Stimulated activated effector memory CD8-positive, alpha-beta T cell treated with anti-CD3 and anti-CD28 coated beads, Interleukin-12 subunit alpha, Interleukin-12 subunit beta, amount 100 ng/mL, for 72 hours (primary cell): ENCODE measurements at regions not wholly inside any gene's neighbourhood (a gene's known extent, or its start where the extent isn't known, plus 50 kb on each side); places are given as distances from the start of the nearest gene placed in this dataset.
"Not testable (repeated sequence)": the region's sequence is repeated elsewhere in the genome, so short reads cannot be mapped to it uniquely, and the experiment has no call there.

Experiments used
- ATAC-seq: fragments of 150-1000 bp; cut with Tn5 transposase; 2 replicates; pipeline ENCODE4 v1.10.0; 2021
- DNase-seq, 2 donors: peaks; one replicate each; pipeline ENCODE4 v3.0.0; 2021 to 2022; ENCODE audit warnings: low spot score in 2 of 2
- H3K27ac Mint-ChIP-seq: one replicate; pipeline ENCODE4 v1.8.0; 2022; ENCODE audit warnings: mild to moderate bottlenecking, mixed read lengths
- H3K36me3 Mint-ChIP-seq: one replicate; pipeline ENCODE4 v1.8.0; 2022; ENCODE audit warnings: mild to moderate bottlenecking, mixed read lengths
- H3K4me1 Mint-ChIP-seq: one replicate; pipeline ENCODE4 v1.8.0; 2022; ENCODE audit warnings: mixed read lengths
- H3K4me3 Mint-ChIP-seq: one replicate; pipeline ENCODE4 v1.8.0; 2022; ENCODE audit warnings: mild to moderate bottlenecking, mixed read lengths
- H3K9me3 Mint-ChIP-seq: one replicate; pipeline ENCODE4 v1.8.0; 2022; ENCODE audit warnings: mixed read lengths

DNA sequence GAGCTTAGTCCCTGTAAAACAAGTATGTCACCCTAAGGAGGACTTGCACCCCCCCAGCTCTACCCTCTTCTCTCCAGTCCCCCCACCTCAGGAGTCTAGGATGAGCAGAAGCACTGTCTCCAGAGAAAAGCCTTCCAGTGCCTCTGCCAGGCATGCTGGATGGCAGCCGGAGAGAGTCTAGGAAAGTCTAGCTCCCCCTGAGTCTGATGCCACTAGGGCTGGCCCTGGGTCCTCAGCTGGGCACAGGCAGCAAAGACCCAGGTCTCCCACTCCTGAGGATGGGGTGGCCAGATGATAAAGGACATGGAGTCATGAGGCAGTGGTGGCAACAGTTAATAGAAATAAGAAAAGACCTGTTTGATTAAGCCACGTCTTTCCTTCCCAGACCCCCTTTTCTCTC, 225.6 kb downstream of the CYP26B1 start:
- H3K4me1 Mint-ChIP-seq = no peaks in the 10 kb centered on the region
- no peak overlapping the region for H3K27ac Mint-ChIP-seq
- ATAC-seq = no peak
- H3K9me3 Mint-ChIP-seq = peaks cover 4% of the 10 kb centered on the region
- no peak overlapping the region for H3K4me3 Mint-ChIP-seq
- no peaks in the 10 kb centered on the region for H3K36me3 Mint-ChIP-seq
- DNase-seq = peak in 1 of 2 donors; percentile 22

DNA sequence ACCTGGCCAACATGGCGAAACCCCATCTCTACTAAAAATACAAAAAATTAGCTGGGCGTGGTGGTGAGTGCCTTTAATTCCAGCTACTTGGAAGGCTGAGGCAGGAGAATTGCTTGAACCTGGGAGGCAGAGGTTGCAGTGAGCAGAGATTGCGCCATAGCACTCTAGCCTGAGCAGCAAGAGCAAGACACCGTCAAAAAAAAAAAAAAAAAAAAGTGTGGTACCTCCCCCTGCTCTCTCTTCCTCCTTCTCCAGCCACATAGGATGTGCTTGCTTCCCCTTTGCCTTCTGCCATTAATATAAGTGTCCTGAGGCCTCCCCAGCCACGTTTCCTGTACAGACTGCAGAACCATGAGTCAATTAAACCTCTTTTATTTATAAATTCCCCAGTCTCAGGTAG, 226.8 kb downstream of the CYP26B1 start:
- not testable (repeated sequence) for H3K9me3 Mint-ChIP-seq, ATAC-seq, H3K4me1 Mint-ChIP-seq, H3K4me3 Mint-ChIP-seq, H3K27ac Mint-ChIP-seq, H3K36me3 Mint-ChIP-seq
- DNase-seq = peak in 1 of 2 donors; percentile 17

DNA sequence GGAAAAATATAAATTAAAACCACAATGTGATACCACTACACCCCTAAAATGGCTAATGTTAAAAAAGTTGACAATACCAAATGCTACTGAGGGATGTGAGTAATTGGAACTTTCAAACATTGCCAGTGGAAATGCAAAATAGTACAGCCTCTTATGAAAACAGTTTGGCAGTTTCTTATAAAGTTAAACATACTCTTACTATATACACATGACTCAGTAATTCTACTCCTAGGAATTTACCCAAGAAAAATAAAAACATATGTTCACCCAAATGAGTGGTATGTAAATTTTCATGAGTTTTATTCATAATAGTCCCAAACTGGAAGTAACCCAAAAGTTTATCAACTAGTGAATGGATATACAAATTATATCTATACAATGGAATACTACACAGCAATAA, 228.0 kb downstream of the CYP26B1 start:
- DNase-seq (no peak), ATAC-seq (no peak)
- H3K9me3 Mint-ChIP-seq = peaks cover 4% of the 10 kb centered on the region
- H3K4me1 Mint-ChIP-seq = no peaks in the 10 kb centered on the region
- H3K36me3 Mint-ChIP-seq = no peaks in the 10 kb centered on the region
- H3K4me3 Mint-ChIP-seq = no peak overlapping the region
- H3K27ac Mint-ChIP-seq = no peak overlapping the region

DNA sequence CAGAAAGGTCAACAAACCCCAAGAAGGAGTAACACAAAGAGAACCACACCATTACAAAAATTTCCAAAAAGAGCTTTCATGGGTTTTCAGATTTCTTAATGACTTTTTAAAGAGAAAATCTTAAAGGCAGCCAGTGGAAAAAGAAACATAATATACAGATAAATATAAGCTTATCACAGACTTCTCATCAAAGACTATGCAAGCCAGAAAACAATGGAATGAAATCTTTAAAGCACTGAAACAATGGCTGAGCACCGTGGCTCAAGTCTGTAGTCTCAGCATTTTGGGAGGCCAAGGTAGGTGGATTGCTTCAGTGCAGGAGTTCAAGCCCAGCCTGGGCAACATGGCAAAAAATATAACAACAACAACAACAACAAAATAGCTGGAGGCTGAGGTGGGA, 237.4 kb downstream of the CYP26B1 start:
- Mint-ChIP-seq H3K4me1 (no peaks in the 10 kb centered on the region), H3K4me3 (no peak overlapping the region), H3K36me3 (no peaks in the 10 kb centered on the region), H3K27ac (no peak overlapping the region), H3K9me3 (peaks cover 7% of the 10 kb centered on the region)
- DNase-seq (no peak), ATAC-seq (no peak)

DNA sequence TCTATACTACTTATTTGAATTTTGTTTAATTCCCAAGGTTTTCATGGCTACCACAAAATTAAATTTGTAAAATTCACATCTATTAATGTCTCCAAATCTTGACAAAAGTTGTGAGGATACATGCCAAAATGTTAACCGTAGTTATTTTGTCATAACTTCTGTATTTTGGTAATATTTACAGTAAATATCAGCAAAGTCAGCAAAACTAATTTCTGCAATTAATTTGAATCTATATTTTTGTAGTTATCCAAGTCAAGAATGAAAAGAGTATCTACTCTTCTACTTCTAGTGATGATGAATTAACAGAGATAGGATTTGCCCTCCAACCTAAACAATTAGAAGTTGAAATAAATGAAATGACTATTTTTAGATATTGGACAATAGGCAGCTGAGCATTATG, 238.9 kb downstream of the CYP26B1 start:
- no peaks in the 10 kb centered on the region for H3K4me1 Mint-ChIP-seq
- no peak overlapping the region for H3K27ac Mint-ChIP-seq
- H3K4me3 Mint-ChIP-seq = no peak overlapping the region
- no peaks in the 10 kb centered on the region for H3K36me3 Mint-ChIP-seq
- DNase-seq (no peak), ATAC-seq (no peak)
- peaks cover 7% of the 10 kb centered on the region for H3K9me3 Mint-ChIP-seq

DNA sequence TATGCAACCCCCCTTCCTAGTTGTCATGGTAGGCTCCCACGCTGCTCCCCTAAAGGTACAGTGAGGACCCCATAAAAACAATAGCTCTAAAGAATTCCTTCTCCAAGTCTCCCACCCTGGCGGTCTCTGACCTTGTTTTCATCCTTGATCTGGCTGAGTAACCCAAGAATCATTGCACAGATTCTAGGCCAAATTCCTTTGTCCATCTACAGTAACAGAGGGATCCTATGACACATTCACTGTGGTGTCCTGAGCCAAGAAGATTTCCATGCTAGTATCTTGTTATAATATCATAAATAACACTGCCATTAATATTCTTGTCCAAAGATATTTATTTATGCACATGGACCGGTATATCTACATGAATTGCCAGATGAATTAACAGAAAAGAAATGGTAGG, 240.2 kb downstream of the CYP26B1 start:
- Mint-ChIP-seq H3K27ac (no peak overlapping the region), H3K4me3 (no peak overlapping the region), H3K36me3 (no peaks in the 10 kb centered on the region), H3K9me3 (peaks cover 7% of the 10 kb centered on the region), H3K4me1 (no peaks in the 10 kb centered on the region)
- no peak for ATAC-seq
- no peak for DNase-seq

DNA sequence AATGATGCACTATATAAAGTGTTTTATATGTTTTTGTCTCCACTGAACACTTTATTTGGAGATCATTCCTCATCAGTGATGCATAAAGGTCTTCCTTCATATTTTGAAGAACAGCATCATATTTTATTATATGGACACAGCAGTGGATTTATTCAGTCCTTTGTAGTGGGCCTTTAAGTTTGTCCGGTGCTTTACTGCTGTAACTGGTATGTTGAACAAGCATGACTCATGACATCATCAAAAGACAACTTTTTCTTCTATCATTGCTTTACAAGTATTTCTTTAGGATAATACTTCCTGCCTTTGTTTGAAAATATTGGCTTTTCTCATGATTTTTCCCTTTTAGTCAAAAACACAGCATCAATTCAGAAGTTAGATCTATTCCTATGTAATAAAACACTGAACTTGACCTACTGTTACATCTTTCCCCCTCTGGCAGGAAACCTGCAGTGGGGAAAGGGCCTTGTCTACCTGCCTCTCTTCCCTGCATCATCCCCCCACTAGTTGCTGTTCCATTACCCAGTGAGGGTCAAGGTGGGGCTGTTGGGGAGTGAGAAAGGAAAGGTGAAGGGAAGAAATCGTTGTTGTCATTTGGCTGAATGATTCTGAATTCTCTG, 241.2 kb downstream of the CYP26B1 start:
- Mint-ChIP-seq H3K36me3 (no peaks in the 10 kb centered on the region), H3K4me1 (no peaks in the 10 kb centered on the region), H3K9me3 (peaks cover 9% of the 10 kb centered on the region), H3K27ac (no peak overlapping the region), H3K4me3 (no peak overlapping the region)
- no peak for DNase-seq
- no peak for ATAC-seq

DNA sequence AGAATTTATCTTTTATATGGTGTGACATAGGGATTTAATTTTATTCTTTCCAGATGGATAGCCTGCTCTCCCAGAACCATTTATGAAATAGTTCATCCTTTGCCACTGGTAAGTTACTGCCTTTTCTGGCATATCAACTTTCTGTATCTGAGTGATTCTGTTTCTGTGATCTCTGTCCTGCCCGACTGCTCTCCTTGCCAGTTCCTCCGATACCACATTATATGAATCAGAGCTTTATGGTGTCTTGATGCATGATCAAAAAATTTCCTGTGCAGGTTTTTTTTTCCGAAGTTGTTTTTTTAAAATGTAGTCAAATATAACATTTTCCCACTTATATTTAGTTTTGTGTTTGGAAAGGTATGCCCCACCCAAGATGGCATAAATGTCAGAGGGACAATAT, 242.5 kb downstream of the CYP26B1 start:
- Mint-ChIP-seq H3K4me1 (no peaks in the 10 kb centered on the region), H3K4me3 (no peak overlapping the region), H3K9me3 (peaks cover 9% of the 10 kb centered on the region), H3K36me3 (no peaks in the 10 kb centered on the region), H3K27ac (no peak overlapping the region)
- ATAC-seq (no peak), DNase-seq (no peak)

DNA sequence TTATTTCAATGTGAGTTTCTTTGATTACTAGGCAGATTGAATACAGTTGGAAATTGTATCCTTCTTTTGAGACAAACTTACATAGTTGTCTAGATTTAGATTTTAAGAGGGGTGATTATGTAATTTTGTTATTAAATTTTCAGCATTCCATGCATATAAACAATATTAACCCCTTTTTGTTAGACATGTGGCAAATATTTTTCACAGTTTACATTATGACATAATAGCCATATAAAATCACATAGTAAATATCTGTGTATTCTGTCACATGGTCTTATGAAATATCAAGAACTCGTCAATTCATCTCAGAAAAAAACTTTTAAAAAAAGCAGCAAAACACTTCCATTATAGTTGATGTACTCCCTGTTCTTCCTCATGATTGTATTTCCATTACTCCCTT, 243.8 kb downstream of the CYP26B1 start:
- Mint-ChIP-seq H3K4me1 (no peaks in the 10 kb centered on the region), H3K36me3 (no peaks in the 10 kb centered on the region), H3K9me3 (peaks cover 4% of the 10 kb centered on the region), H3K27ac (no peak overlapping the region), H3K4me3 (no peak overlapping the region)
- DNase-seq (no peak), ATAC-seq (no peak)

DNA sequence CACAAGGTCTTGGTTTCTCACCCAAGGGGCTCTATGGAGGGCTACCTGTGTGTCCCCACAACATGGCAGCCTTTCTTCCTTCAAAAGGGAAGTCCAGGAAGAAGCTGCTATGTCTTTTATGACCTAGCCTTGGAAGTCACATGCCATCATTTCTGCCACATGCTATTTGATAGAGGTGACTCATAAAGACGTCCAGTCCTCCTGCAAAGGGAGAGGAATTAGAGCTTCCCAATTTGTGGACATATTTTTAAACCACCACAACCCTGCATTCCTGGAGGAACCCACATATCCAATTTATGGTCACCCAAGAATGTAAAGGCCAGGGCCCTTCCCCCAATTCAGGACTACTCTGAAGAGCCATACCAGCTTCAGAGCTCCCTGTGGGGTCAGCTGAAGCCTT, 246.2 kb downstream of the CYP26B1 start:
- ATAC-seq (no peak), DNase-seq (peak in 1 of 2 donors; percentile 45)
- Mint-ChIP-seq H3K27ac (no peak overlapping the region), H3K36me3 (no peaks in the 10 kb centered on the region), H3K9me3 (peaks cover 4% of the 10 kb centered on the region), H3K4me3 (no peak overlapping the region), H3K4me1 (no peaks in the 10 kb centered on the region)

DNA sequence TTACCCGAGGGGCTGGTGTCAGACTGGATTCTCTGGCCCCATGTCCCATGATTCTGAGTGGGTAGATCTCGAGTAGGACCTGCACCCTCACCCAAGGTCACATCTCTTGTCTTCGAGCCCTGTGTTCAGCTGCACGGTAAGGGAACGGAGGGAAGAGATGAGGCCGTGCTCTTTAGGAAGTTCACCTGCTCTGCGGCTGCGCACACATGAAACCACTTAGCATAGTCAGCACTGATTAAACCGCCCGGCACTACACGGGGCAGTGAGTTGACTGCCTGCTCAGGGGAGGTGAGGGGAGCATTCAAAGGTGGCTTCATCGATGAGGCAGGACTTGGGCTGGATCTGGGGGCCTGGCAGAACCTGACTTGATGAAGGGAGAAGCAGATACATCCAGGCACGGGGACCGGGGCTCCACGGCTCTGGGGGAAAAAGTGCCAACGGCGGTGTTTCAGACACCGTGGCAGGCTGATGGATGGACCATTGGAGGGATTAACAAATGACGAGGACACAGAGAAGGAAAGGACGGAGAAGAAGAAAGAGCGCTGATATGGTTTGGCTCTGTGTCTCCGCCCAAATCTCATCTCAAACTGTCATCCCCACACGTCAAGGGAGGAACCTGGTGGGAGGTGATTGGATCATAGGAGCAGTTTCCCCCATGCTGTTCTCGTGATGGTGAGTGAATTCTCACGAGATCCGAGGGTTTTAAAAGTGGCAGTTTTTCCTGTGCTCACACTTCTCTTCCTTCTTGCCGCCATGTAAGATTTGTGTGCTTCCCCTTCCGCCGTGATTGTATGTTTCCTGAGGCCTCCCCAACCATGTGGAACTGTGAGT, 248.6 kb downstream of the CYP26B1 start:
- Mint-ChIP-seq H3K36me3 (no peaks in the 10 kb centered on the region), H3K9me3 (peaks cover 4% of the 10 kb centered on the region), H3K27ac (no peak overlapping the region), H3K4me3 (no peak overlapping the region), H3K4me1 (no peaks in the 10 kb centered on the region)
- peak in 1 of 2 donors; percentile 41 for DNase-seq
- ATAC-seq = no peak

DNA sequence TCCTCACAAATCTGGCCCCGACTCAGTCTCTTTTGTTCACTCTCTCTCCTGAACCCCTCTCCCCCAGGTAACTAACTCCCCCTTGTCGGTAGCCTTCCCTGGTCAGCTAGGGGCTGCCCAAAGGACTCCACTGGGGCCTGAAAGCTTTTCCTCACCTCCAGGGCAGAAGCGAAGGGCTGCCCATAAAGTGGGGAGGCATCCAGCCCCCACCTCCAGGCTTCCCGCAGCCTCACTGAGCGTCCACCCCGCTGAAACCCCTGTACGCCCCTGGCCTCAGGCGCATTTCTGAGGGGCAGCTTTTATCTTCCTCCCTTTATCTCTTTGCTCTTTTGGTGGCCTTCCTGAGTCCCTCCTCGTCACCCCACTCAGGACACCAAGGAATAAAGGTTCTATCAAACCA, 249.3 kb downstream of the CYP26B1 start:
- H3K4me1 Mint-ChIP-seq = no peaks in the 10 kb centered on the region
- no peaks in the 10 kb centered on the region for H3K36me3 Mint-ChIP-seq
- DNase-seq = peak in 1 of 2 donors; percentile 22
- H3K9me3 Mint-ChIP-seq = peaks cover 4% of the 10 kb centered on the region
- no peak overlapping the region for H3K27ac Mint-ChIP-seq
- no peak overlapping the region for H3K4me3 Mint-ChIP-seq
- no peak for ATAC-seq

DNA sequence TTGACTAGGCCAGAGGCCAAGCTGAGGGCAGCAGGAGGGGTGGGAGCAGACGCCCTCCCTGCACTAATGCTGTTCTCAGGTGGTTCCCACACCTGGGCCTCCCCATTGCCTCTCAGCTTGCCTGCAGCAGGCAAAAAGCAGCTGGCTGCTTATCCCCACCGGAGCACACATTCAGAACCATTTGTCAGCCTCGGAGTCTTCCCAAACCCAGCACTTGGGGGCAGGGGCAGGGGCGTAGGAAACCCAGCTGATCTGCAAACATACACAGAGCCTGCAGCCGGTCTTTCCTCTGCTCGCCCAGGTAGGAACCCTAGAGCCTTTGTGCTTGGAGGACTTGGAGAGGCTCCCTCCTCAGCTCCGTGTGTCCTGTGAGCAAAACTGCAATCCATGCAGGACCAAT, 249.8 kb downstream of the CYP26B1 start:
- Mint-ChIP-seq H3K36me3 (no peaks in the 10 kb centered on the region), H3K4me3 (no peak overlapping the region), H3K9me3 (peaks cover 4% of the 10 kb centered on the region), H3K27ac (no peak overlapping the region), H3K4me1 (no peaks in the 10 kb centered on the region)
- DNase-seq = peak in 1 of 2 donors; percentile 33
- ATAC-seq = no peak

DNA sequence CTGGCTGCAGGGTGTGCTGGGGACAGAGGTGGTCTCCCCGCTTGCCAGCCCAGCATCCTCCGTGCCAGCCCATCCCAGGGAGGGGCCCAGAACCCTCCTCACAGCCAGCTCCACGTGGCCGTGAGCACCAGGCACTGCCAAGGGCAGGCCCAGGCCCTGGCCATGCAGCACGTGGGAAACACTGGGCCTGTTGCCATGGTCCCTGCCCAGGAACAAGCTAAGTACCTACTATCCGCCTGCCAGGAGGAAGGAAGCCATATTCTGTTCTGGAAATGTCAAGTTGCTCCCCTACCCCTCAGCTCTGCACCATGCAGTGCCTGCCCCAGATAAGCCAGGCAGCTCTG, 250.6 kb downstream of the CYP26B1 start:
- Mint-ChIP-seq H3K36me3 (no peaks in the 10 kb centered on the region), H3K27ac (no peak overlapping the region), H3K4me1 (no peaks in the 10 kb centered on the region), H3K4me3 (no peak overlapping the region), H3K9me3 (peaks cover 4% of the 10 kb centered on the region)
- ATAC-seq = no peak
- peak in 1 of 2 donors; percentile 25 for DNase-seq

DNA sequence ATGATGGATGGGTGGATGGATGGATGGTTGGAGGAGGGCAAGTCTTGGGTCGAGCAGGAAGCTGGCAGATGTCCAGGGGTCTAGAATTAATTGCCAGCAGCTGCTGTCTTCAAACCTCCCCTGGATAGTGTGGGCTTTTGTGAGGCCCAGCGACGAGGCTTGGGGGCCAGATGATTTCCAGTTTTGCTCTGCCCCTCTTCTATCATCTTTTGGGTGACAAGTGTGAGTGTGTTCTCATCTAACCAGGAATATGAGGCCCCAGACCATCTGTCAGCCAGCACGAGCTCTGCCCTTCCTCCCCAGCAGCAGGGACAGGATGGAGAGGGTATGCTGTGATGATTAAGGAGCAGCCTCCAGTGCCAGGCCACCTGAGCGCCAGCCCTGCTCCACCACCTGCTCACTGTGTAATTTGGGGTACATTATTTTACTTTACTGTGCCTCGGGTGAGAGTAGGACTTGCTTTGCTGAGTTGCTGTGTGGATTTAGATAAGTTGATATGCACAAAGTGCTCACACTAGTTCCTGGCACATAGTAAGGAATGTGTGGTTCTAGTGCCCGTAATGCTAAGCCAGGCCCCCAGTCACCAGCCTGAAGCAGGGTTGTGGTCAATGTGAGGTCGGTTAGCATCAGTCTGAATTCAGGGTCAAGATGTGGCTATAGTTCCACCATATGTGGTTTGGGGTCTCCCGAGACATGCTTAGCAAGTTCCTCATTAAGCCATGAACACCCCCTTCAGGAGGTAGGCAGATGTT, 251.1 kb downstream of the CYP26B1 start:
- H3K4me1 Mint-ChIP-seq = no peaks in the 10 kb centered on the region
- no peak overlapping the region for H3K4me3 Mint-ChIP-seq
- no peak for ATAC-seq
- H3K36me3 Mint-ChIP-seq = no peaks in the 10 kb centered on the region
- DNase-seq = peak in 1 of 2 donors; percentile 17
- H3K9me3 Mint-ChIP-seq = peaks cover 2% of the 10 kb centered on the region
- H3K27ac Mint-ChIP-seq = no peak overlapping the region
